Suppressor macrophage (primary cell): ENCODE measurements at regions not wholly inside any gene's neighbourhood (a gene's known extent, or its start where the extent isn't known, plus 50 kb on each side); places are given as distances from the start of the nearest gene placed in this dataset.

Experiments used
- DNase-seq, 4 experiments: peaks; one replicate each; pipeline ENCODE4 v3.0.0-alpha.2; 2020 to 2022

- no peak for DNase-seq
Measured at GRCh38 chr13:88887045-88887662, 1216.0 kb downstream of the SLITRK5 start.

- DNase-seq = no peak
Measured at GRCh38 chr13:88895261-88895941, 1224.2 kb downstream of the SLITRK5 start.

GRCh38 chr13:88896466-88896865 is 1225.3 kb downstream of the SLITRK5 start:
- DNase-seq = no peak

GRCh38 chr13:88908961-88909441 is 1237.8 kb downstream of the SLITRK5 start:
- peak in 2 of 4 experiments; percentile 1 for DNase-seq

GRCh38 chr13:88919970-88920628 is 1248.9 kb downstream of the SLITRK5 start:
- DNase-seq = peak; percentile 26 to 59 (median 47)

GRCh38 chr13:88925954-88926353 is 1254.8 kb downstream of the SLITRK5 start:
- no peak for DNase-seq

- no peak for DNase-seq
Measured at GRCh38 chr13:88926890-88927502, 1255.8 kb downstream of the SLITRK5 start.

GRCh38 chr13:88932950-88933349 is 1261.8 kb downstream of the SLITRK5 start:
- DNase-seq = no peak

GRCh38 chr13:88937384-88937783 is 1266.2 kb downstream of the SLITRK5 start:
- DNase-seq = no peak

GRCh38 chr13:88945793-88946192 is 1274.6 kb downstream of the SLITRK5 start:
- DNase-seq = no peak

- DNase-seq = no peak
Measured at GRCh38 chr13:88948501-88948900, 1277.3 kb downstream of the SLITRK5 start.

- no peak for DNase-seq
Measured at GRCh38 chr13:88958821-88959220, 1287.7 kb downstream of the SLITRK5 start.

- DNase-seq = no peak
Measured at GRCh38 chr13:88976466-88976865, 1305.3 kb downstream of the SLITRK5 start.

- no peak for DNase-seq
Measured at GRCh38 chr13:88978607-88979006, 1307.4 kb downstream of the SLITRK5 start.

GRCh38 chr13:88979465-88980175 is 1308.4 kb downstream of the SLITRK5 start:
- DNase-seq = peak in 3 of 4 experiments; percentile 27 to 29 (median 29)

GRCh38 chr13:89003656-89004055 is 1332.5 kb downstream of the SLITRK5 start:
- no peak for DNase-seq

- no peak for DNase-seq
Measured at GRCh38 chr13:89011615-89012014, 1340.4 kb downstream of the SLITRK5 start.

- DNase-seq = no peak
Measured at GRCh38 chr13:89027694-89028306, 1356.6 kb downstream of the SLITRK5 start.

- DNase-seq = peak; percentile 2 to 36 (median 20)
Measured at GRCh38 chr13:89029062-89029461, 1357.9 kb downstream of the SLITRK5 start.

- no peak for DNase-seq
Measured at GRCh38 chr13:89034015-89034414, 1362.8 kb downstream of the SLITRK5 start.

GRCh38 chr13:89052699-89053098 is 1381.5 kb downstream of the SLITRK5 start:
- no peak for DNase-seq

GRCh38 chr13:89053418-89053817 is 1382.2 kb downstream of the SLITRK5 start:
- no peak for DNase-seq
